Activated naive CD4-positive, alpha-beta T cell (primary cell): ENCODE measurements at regions not wholly inside any gene's neighbourhood (a gene's known extent, or its start where the extent isn't known, plus 50 kb on each side); places are given as distances from the start of the nearest gene placed in this dataset.

Source experiments
- DNase-seq, 4 experiments: peaks; one replicate each; lab custom pipeline; 2025; lab: John Stamatoyannopoulos, UW

DNA sequence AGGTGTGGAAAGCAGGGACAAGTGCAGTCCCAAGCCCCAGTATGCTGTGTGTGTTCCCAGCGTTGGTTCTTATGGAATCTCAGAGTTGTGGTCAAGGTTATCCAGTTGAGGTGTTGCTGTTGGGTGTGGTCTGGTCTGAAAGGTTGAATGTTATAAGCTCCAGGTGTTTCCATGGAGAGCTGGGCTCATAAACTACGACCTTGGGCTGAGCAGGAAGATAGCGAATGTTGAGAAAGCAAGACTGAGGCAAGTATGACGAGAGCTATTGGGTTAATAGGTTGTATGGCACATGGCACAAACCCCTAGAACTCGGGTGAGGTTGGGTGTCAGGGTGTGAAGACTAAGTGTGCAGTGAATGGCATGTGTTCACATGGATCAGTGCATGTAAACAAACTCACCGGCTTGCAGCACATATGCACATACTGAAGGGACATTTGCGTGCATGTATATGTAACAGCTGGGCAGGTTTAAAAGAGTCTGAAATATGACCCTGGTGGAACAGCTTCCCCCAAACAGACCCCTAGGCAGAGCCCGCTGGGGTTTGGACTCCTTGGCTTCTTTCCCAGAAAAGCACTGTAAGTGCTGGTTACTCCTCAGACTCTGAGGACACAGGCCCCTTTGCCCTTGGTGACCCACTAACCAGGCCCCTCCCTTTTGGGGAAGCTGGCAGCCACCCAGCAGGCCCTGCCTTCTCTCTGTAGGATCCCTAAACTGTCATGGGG lies 117.5 kb downstream of the NAV1 start:
- no peak for DNase-seq

GRCh38 chr1:201659572-201659971 lies 120.6 kb downstream of the NAV1 start:
- DNase-seq = no peak

- no peak for DNase-seq
Observed at GRCh38 chr1:201660931-201661822, 122.2 kb downstream of the NAV1 start.

GRCh38 chr1:201661823-201662359 lies 123.0 kb downstream of the NAV1 start:
- DNase-seq = no peak

GRCh38 chr1:201662646-201663045 lies 123.7 kb downstream of the NAV1 start:
- no peak for DNase-seq

- DNase-seq = no peak
Observed at GRCh38 chr1:201663491-201664113, 124.7 kb downstream of the NAV1 start.

DNA sequence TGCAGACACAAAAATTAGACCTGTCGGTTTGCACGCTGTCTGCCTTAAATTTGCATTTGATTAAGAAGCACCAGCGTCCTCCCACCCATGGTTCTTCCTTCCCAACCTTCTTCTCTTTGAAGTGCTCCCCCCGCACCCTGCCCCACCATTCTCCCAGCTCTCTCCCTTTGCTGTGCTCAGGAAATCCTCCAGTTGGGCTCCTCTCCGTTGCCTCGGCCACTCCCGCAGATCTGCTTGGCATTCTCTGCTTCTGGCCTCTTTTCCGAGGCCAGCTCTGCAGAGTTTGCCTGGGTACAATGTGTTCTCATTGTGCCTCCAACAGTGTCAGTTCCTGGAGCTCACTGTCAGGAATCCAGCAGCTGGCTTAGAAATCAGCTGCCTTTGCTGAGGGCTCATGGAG lies 126.1 kb downstream of the NAV1 start:
- DNase-seq = no peak

GRCh38 chr1:201666102-201666501 lies 127.2 kb downstream of the NAV1 start:
- no peak for DNase-seq

- DNase-seq = no peak
Observed at GRCh38 chr1:201666645-201667044, 127.7 kb downstream of the NAV1 start.

DNA sequence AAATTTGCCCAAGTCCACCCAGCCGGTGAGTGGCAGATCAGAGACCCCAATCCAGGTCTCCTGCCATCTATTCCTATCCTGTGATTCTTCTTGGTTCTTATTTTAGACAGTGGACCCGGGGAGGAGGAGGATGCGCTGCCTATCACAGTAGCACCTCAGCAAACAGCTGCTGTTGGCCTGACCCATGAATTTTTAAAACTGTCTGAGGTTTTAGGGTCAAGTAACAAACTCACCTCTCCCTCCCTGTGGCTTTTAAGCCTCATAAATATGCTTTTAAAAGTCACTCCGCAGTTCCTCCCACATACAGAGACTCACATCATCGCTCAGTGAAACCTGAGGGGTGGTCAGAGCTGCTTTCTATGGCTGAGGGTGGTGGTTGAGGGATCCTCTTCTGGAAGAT lies 128.6 kb downstream of the NAV1 start:
- DNase-seq = no peak

GRCh38 chr1:201670517-201670916 lies 131.6 kb downstream of the NAV1 start:
- no peak for DNase-seq

- DNase-seq = no peak
Observed at GRCh38 chr1:201672685-201673084, 133.8 kb downstream of the NAV1 start.

- DNase-seq = no peak
Observed at GRCh38 chr1:201673093-201673492, 134.2 kb downstream of the NAV1 start.

GRCh38 chr1:201673915-201674314 lies 135.0 kb downstream of the NAV1 start:
- DNase-seq = no peak

DNA sequence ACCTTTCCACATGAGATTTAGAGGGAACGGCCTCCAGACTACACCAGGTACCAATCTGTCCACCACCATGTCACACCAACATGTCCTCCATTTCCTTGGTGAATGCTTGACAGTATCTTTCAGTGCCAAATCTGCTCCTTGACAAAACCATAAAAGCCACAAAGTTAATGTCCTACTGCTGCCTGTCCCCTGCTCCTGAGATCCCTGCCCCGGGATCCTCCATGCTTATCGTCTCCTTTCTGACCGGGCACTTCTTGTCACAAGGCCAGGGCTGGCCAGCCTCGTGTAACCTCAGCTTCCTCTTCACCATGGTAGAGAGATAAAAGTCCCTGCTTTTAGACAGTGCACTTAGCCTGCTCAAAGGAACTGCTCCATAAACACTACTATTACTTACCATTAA lies 136.2 kb downstream of the NAV1 start:
- DNase-seq = no peak

- DNase-seq = no peak
Observed at GRCh38 chr1:201676197-201676596, 137.3 kb downstream of the NAV1 start.

DNA sequence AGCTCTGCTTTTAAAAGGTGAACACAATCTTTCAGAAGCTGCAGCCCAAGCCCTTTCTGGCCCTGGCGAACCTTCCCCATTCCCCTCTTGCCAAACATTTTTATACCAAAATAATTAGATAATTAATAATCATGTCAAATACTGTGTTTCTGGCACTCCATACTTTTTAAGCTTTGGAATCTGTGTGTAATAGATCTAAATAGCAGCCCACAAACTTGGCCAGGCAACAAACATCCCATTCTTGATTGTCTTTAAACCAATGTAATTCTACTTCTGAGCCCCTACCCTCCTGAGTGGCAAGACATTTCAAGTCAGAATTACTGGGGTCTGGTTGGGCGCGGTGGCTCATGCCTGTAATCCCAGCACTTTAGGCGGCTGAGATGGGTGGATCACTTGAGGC lies 137.7 kb downstream of the NAV1 start:
- DNase-seq = no peak

DNA sequence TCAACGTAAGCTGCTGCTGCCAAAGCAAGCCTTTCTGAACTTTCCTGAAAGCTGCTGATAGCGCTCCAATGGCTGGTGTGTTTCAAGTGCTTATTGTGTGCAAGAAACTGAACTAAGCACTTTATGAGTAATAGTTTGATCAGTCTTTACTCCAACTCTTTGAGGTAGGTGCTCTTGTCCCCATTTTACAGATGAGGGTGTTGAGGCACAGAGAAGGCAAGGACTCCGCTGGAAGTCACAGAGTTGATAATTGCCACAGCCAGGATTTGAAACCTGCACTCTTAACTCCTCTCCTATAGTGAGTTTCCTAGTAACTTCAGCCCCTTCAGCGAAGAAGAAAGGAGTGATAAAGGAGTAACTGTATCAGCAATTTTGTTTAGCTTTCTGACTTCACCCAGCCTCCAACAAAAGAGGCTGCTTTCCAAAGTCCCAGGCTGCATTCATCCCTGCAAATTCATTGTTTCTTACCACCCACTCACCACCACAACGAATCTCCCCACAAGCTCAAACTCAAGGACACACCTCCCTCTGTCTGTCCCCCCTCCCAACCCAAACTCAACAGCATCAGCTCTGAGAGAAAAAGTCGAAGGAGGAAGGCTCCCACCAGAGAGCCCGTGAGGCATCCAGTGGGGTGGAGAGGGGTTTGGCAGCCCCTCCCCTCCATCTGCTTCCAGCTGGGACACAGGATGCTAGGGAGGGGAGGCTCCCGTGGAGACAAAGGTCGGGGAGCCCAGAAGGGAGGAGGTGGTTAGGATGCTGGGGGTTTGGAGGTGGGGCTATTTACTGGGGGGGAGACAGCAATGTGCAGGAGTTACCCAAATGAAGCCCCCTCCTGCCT lies 139.6 kb downstream of the NAV1 start:
- DNase-seq = no peak

GRCh38 chr1:201681375-201681774 lies 142.4 kb downstream of the NAV1 start:
- no peak for DNase-seq

GRCh38 chr1:201682964-201683363 lies 144.0 kb downstream of the NAV1 start:
- DNase-seq = no peak

DNA sequence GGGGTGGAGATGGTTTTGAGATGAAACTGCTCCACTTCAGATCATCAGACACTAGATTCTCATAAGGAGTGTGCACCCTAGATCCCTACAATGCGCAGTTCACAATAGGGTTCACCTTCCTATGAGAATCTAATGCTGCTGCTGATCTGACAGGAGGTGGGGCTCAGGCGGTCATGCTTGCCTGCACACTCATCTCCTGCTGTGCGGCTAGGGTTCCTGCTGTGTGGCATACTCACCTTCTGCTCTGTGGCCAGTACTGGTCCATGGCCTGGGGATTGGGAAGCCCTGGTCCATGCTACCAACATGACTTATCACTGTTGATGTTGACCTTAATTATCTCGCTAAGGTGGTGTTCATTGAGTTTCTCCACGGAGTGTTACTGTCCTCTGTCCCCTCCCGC lies 144.5 kb downstream of the NAV1 start:
- DNase-seq = no peak

DNA sequence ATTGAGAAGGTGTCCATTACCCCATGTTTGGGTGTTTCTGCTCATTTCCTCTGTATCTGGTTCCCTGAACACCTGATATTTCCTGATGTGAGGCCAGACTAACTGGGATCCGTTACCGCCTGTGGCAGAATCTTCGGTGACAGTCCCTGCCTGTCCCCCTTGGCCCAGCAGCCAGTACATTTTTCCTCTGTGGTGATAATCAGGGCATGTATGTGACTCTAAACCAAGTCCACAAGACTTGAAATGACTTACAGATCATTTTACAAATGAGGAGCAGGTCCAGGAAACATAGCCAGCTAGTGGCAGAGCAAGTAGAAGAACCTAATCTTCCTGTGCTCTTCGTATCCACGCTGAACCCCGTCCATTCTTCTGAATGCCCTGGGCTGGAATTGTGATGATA lies 143.5 kb upstream of the IPO9 start:
- no peak for DNase-seq
